Endothelial cell (in vitro differentiated cells): ENCODE measurements at regions not wholly inside any gene's neighbourhood (a gene's known extent, or its start where the extent isn't known, plus 50 kb on each side); places are given as distances from the start of the nearest gene placed in this dataset.

Source experiments
- DNase-seq: peaks from one replicate; pipeline ENCODE4 v3.0.0; 2021; ENCODE audit warnings: low spot score
- H3K27ac Mint-ChIP-seq: one replicate; pipeline ENCODE4 v1.8.0; 2021; ENCODE audit warnings: mixed read lengths, inconsistent platforms; ENCODE audit not compliant: unreplicated experiment
- H3K27me3 Mint-ChIP-seq: one replicate; pipeline ENCODE4 v1.8.0; 2021; ENCODE audit warnings: mild to moderate bottlenecking, moderate library complexity, mixed read lengths, inconsistent platforms; ENCODE audit not compliant: unreplicated experiment
- H3K36me3 Mint-ChIP-seq: one replicate; pipeline ENCODE4 v1.8.0; 2021; ENCODE audit warnings: mild to moderate bottlenecking, low read depth, mixed read lengths, inconsistent platforms; ENCODE audit not compliant: unreplicated experiment
- H3K4me1 Mint-ChIP-seq: one replicate; pipeline ENCODE4 v1.8.0; 2021; ENCODE audit warnings: mild to moderate bottlenecking, mixed read lengths, inconsistent platforms; ENCODE audit not compliant: unreplicated experiment
- H3K4me3 Mint-ChIP-seq: one replicate; pipeline ENCODE4 v1.8.0; 2021; ENCODE audit warnings: mild to moderate bottlenecking, mixed read lengths, inconsistent platforms; ENCODE audit not compliant: unreplicated experiment
- H3K9me3 Mint-ChIP-seq: one replicate; pipeline ENCODE4 v1.8.0; 2021; ENCODE audit warnings: mixed read lengths, inconsistent platforms; ENCODE audit not compliant: unreplicated experiment
- CTCF ChIP-seq: fragments of 200-600 bp; sonication (generic); IDR thresholded peaks from one replicate; pipeline ENCODE4 v1.5.0; 2021; ENCODE audit warnings: antibody characterized with exemption; ENCODE audit not compliant: unreplicated experiment

DNA sequence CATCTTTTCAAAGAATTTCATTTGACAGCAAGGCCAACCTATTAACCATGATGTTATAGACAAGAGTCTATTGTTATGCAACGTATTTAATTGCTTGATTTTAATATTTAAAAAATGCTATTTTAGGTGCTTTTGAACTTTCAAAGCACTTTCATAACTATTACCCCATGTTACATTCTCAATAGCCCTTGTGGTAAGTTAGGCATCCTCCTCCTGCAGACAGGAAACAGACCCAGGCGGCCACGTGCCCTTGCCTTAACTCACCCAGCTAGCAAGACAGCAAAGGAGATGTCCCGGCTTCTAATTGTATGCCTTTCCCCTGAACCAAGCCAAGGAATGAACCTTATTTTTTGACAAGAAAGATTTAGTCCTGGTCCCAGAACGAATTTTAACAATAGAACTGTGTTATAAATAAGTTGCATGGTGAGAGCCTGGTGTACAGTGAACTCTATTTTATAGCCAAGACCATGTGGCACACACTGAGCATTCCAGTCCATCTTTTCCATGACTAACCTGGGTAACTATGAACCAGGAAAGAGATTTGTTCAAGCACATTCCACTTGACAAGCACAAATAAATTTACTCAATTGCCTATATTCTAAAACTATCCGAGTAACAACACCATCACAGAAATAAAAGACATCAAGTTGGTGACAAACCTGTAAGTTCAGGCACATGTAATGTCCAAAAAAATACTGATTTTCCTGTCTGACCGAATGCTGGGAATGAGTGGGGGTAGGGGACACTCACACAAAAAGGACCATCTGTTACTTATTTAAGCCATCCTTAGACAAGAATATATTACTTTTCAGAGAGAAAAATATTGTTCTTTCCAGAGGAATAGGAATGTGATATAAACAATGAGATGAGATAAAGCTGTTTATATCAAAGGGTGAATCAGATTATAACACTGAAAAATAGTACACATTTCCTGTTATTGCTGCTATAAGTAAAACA lies 163.0 kb downstream of the EFNB2 start:
- Mint-ChIP-seq H3K36me3 (no peaks in the 10 kb centered on the region), H3K4me3 (no peak overlapping the region), H3K9me3 (no peaks in the 10 kb centered on the region), H3K4me1 (peaks cover 22% of the 10 kb centered on the region), H3K27me3 (peaks cover 4% of the 10 kb centered on the region), H3K27ac (no peak overlapping the region)
- DNase-seq, result no peak
- TF ChIP-seq CTCF, result no peak

DNA sequence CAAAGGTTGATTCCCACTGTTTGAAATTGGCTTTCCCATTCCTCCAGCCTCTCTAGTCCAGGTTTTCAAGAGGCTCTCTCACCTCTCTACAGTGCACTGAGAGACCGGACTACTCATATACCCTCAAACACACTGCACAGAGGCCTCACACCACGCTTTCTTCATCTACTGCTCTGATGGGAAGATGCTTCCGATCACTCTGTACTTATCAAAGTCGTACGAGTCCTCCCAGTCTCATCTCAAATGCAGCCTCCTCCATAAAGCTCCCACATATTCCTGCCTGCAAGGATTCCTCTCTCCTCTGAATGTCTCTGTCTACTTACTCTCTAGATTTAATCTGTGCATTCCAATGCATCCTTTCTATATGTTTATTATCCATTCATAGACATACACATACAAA lies 164.4 kb downstream of the EFNB2 start:
- Mint-ChIP-seq H3K9me3 (no peaks in the 10 kb centered on the region), H3K27me3 (peaks cover 2% of the 10 kb centered on the region), H3K36me3 (no peaks in the 10 kb centered on the region), H3K4me1 (peaks cover 27% of the 10 kb centered on the region), H3K4me3 (no peak overlapping the region), H3K27ac (no peak overlapping the region)
- DNase-seq, result no peak
- TF ChIP-seq CTCF, result no peak

GRCh38 chr13:106369858-106370257 lies 165.6 kb downstream of the EFNB2 start:
- Mint-ChIP-seq H3K36me3 (no peaks in the 10 kb centered on the region), H3K4me1 (peaks cover 27% of the 10 kb centered on the region), H3K4me3 (no peak overlapping the region), H3K27me3 (no peaks in the 10 kb centered on the region), H3K27ac (peak overlapping the region; percentile 31), H3K9me3 (no peaks in the 10 kb centered on the region)
- no peak for TF ChIP-seq CTCF
- DNase-seq, result no peak

DNA sequence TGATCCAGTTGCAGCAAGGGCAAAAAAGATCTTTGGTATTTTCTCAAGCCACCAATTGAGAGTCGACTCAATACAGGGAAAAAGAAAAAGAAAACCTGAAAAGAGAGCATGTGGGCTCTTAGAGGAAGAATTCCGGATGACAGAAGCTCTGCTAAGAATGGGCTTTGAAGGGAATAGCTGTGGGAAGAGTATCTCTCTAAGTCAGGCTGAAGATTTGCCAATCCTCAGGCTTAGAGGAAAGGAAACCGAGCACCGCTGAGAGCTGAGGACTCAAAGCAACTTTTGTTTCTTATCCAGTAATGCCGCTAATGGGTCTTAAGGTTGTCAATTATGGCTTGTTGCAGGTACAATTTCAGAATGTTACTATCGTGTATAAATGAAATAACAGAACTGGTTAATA lies 166.4 kb downstream of the EFNB2 start:
- DNase-seq, result no peak
- no peak for TF ChIP-seq CTCF
- H3K36me3 Mint-ChIP-seq, result no peaks in the 10 kb centered on the region
- no peaks in the 10 kb centered on the region for H3K27me3 Mint-ChIP-seq
- no peak overlapping the region for H3K4me3 Mint-ChIP-seq
- no peaks in the 10 kb centered on the region for H3K9me3 Mint-ChIP-seq
- H3K27ac Mint-ChIP-seq, result peak overlapping the region; percentile 14
- peaks cover 27% of the 10 kb centered on the region for H3K4me1 Mint-ChIP-seq

- no peaks in the 10 kb centered on the region for H3K27me3 Mint-ChIP-seq
- H3K4me3 Mint-ChIP-seq, result no peak overlapping the region
- H3K9me3 Mint-ChIP-seq, result no peaks in the 10 kb centered on the region
- DNase-seq, result no peak
- H3K4me1 Mint-ChIP-seq, result peaks cover 30% of the 10 kb centered on the region
- no peak for TF ChIP-seq CTCF
- no peak overlapping the region for H3K27ac Mint-ChIP-seq
- no peaks in the 10 kb centered on the region for H3K36me3 Mint-ChIP-seq
Observed at GRCh38 chr13:106367361-106367971, 168.0 kb downstream of the EFNB2 start.
